Ovary (tissue), 7 donors: ENCODE measurements at regions not wholly inside any gene's neighbourhood (a gene's known extent, or its start where the extent isn't known, plus 50 kb on each side); places are given as distances from the start of the nearest gene placed in this dataset.

Experiments
- DNase-seq, 5 donors: peaks; one replicate each; pipeline ENCODE4 v3.0.0-alpha.2; 2019 to 2020
- H3K27ac ChIP-seq, 2 donors: fragments of 200-600 bp; one replicate each; pipeline versions ENCODE4 v1.5.1 to v1.8.0; 2019 to 2022
- H3K27me3 ChIP-seq: fragments of 200-600 bp; one replicate; pipeline ENCODE4 v1.8.0; 2022
- H3K36me3 ChIP-seq: fragments of 200-600 bp; sonication (generic); one replicate; pipeline ENCODE4 v1.5.1; 2019
- H3K4me1 ChIP-seq: one replicate; pipeline ENCODE4 v1.8.1; 2013; ENCODE audit warnings: mild to moderate bottlenecking, moderate library complexity; ENCODE audit not compliant: insufficient read depth
- H3K4me3 ChIP-seq: fragments of 200-600 bp; sonication (generic); one replicate; pipeline ENCODE4 v1.5.1; 2017
- H3K9me3 ChIP-seq, 2 donors: fragments of 200-600 bp in 1 of 2; sonication (generic) in 1 of 2; one replicate each; pipeline versions ENCODE4 v1.5.1 to v1.8.1; 2013 to 2019; ENCODE audit warnings: mild to moderate bottlenecking in 1 of 2, moderate library complexity in 1 of 2
- CTCF ChIP-seq, 3 donors: fragments of 450-650 bp in 2 of 3; fragments of 200-600 bp in 1 of 3; IDR thresholded peaks; one replicate each; pipeline versions ENCODE4 v1.5.1 to v1.8.0; 2016 to 2022; ENCODE audit warnings: antibody characterized with exemption in 3 of 3, mild to moderate bottlenecking in 1 of 3
- EP300 ChIP-seq: sonication (generic); formaldehyde crosslinking; IDR thresholded peaks from one replicate; pipeline ENCODE4 v1.6.1; 2017; ENCODE audit warnings: antibody characterized with exemption
- POLR2A ChIP-seq: fragments of 450-650 bp; IDR thresholded peaks from one replicate; pipeline ENCODE4 v1.6.1; 2017; ENCODE audit warnings: antibody characterized with exemption, mild to moderate bottlenecking, moderate library complexity
- WGBS, 3 donors: extraction: QIAGEN DNeasy Blood & Tissue Kit in 1 of 3; methylation state at CpG; one replicate each; pipeline versions ENCODE4 v1.1.5 to v1.1.7; 2013 to 2017; 5-methylcytosine and 5-hydroxymethylcytosine counted together
- intact Hi-C, 4 donors: fragments of 100-400 bp; cut with DNase I; formaldehyde crosslinking; loops; one replicate each; pipeline versions ENCODE4 v1.11.0 to v1.15.1; 2022 to 2023
- donor health status: DM: no; HTN: no; CAD: no; lungs with moderate emphysema.
- donor health status: DM: no; HTN: no; CAD: no.
- donor health status: Bipolar disorder and iron deficiency.
- donor health status: DM: no; HTN: no; CAD: no.
- donor health status: DM: yes; HTN: yes; CAD: no.

GRCh38 chr16:65515193-65515592 is 393.3 kb upstream of the CDH11 start:
- Histone ChIP-seq H3K9me3 (no peaks in the 10 kb centered on the region), H3K4me3 (no peak overlapping the region), H3K36me3 (no peaks in the 10 kb centered on the region), H3K4me1 (peaks cover 1% of the 10 kb centered on the region), H3K27ac (no peak overlapping the region), H3K27me3 (no peaks in the 10 kb centered on the region)
- no peak for TF ChIP-seq POLR2A
- no peak for TF ChIP-seq CTCF (IDR thresholded peaks at IDR 0.05)
- TF ChIP-seq EP300, result no peak
- no peak for DNase-seq
- WGBS, 3 donors, result 75 to 89% (median 82%) methylated on average over 4 of the region's 4 CpGs
- intact Hi-C loops, result no loop called here

GRCh38 chr16:65510850-65511249 is 389.0 kb upstream of the CDH11 start:
- Histone ChIP-seq H3K4me3 (no peak overlapping the region), H3K27ac (no peak overlapping the region), H3K27me3 (no peaks in the 10 kb centered on the region), H3K36me3 (no peaks in the 10 kb centered on the region), H3K4me1 (peaks cover 1% of the 10 kb centered on the region), H3K9me3 (no peaks in the 10 kb centered on the region)
- intact Hi-C loops, result no loop called here
- TF ChIP-seq POLR2A (no peak), EP300 (no peak), CTCF (IDR thresholded peaks at IDR 0.05) (no peak)
- 68 to 81% (median 72%) methylated on average over 7 of the region's 7 CpGs for WGBS, 3 donors
- no peak for DNase-seq

GRCh38 chr16:65510241-65510640 is 388.4 kb upstream of the CDH11 start:
- peaks cover 1% of the 10 kb centered on the region for H3K4me1 ChIP-seq

GRCh38 chr16:65509172-65509571 is 387.3 kb upstream of the CDH11 start:
- H3K4me3 ChIP-seq, result no peak overlapping the region
- intact Hi-C loops, result no loop called here

More at GRCh38 chr16:65510241-65510640, 388.4 kb upstream of the CDH11 start:
- TF ChIP-seq POLR2A (no peak), CTCF (IDR thresholded peaks at IDR 0.05) (no peak), EP300 (no peak)
- DNase-seq, result no peak
- intact Hi-C loops, result no loop called here
- Histone ChIP-seq H3K27ac (no peak overlapping the region), H3K9me3 (no peaks in the 10 kb centered on the region), H3K4me3 (no peak overlapping the region), H3K27me3 (no peaks in the 10 kb centered on the region), H3K36me3 (no peaks in the 10 kb centered on the region)
- WGBS, 3 donors, result 64 to 75% (median 73%) methylated on average over 3 of the region's 3 CpGs

More at GRCh38 chr16:65509172-65509571, 387.3 kb upstream of the CDH11 start:
- H3K4me1 ChIP-seq, result peaks cover 1% of the 10 kb centered on the region
- no peak for DNase-seq
- H3K9me3 ChIP-seq, result no peaks in the 10 kb centered on the region
- 79 to 87% (median 84%) methylated on average over 4 of the region's 4 CpGs for WGBS, 3 donors
- H3K36me3 ChIP-seq, result no peaks in the 10 kb centered on the region
- no peak for TF ChIP-seq POLR2A
- TF ChIP-seq CTCF (IDR thresholded peaks at IDR 0.05), result no peak
- TF ChIP-seq EP300, result no peak
- H3K27ac ChIP-seq, result no peak overlapping the region
- H3K27me3 ChIP-seq, result no peaks in the 10 kb centered on the region
